Parathyroid adenoma (tissue), 2 donors: ENCODE measurements at regions not wholly inside any gene's neighbourhood (a gene's known extent, or its start where the extent isn't known, plus 50 kb on each side); places are given as distances from the start of the nearest gene placed in this dataset.

Experiments used
- H2AFZ ChIP-seq: fragments of 300-600 bp; sonication (generic); one replicate; pipeline ENCODE4 v1.7.0; 2017; ENCODE audit warnings: antibody characterized with exemption, mild to moderate bottlenecking
- H3K27ac ChIP-seq: fragments of 300-600 bp; sonication (generic); one replicate; pipeline ENCODE4 v1.7.0; 2017
- H3K27me3 ChIP-seq: fragments of 300-600 bp; sonication (generic); one replicate; pipeline ENCODE4 v1.7.0; 2017; ENCODE audit warnings: low read length; ENCODE audit not compliant: control insufficient read depth, insufficient read depth
- H3K36me3 ChIP-seq: fragments of 300-600 bp; sonication (generic); one replicate; pipeline ENCODE4 v1.7.0; 2017; ENCODE audit warnings: low read length; ENCODE audit not compliant: control insufficient read depth, insufficient read depth
- H3K4me1 ChIP-seq: fragments of 300-600 bp; sonication (generic); one replicate; pipeline ENCODE4 v1.7.0; 2017; ENCODE audit warnings: control low read depth
- H3K4me2 ChIP-seq: fragments of 300-600 bp; sonication (generic); one replicate; pipeline ENCODE4 v1.7.0; 2017; ENCODE audit warnings: low read length
- H3K4me3 ChIP-seq: fragments of 300-600 bp; sonication (generic); one replicate; pipeline ENCODE4 v1.7.0; 2017; ENCODE audit warnings: low read depth, low read length
- H3K79me2 ChIP-seq: fragments of 300-600 bp; sonication (generic); one replicate; pipeline ENCODE4 v1.7.0; 2017; ENCODE audit warnings: control low read depth
- H3K9ac ChIP-seq: fragments of 300-600 bp; sonication (generic); one replicate; pipeline ENCODE4 v1.7.0; 2017; ENCODE audit warnings: mild to moderate bottlenecking
- H3K9me3 ChIP-seq: fragments of 300-600 bp; sonication (generic); one replicate; pipeline ENCODE4 v1.7.0; 2017; ENCODE audit warnings: low read length; ENCODE audit not compliant: control insufficient read depth
- TF ChIP-seq, protein P1 (sequence below): fragments of 300-600 bp; sonication (generic); IDR thresholded peaks from one replicate; pipeline ENCODE4 v1.7.0; 2017; ENCODE audit warnings: antibody characterized with exemption, mild to moderate bottlenecking
- donor health status: primary hyperparathyroidism.

GRCh38 chr1:69504730-69505252 is 62.9 kb upstream of the LRRC7 start:
- no peaks in the 10 kb centered on the region for H3K9me3 ChIP-seq
- no peaks in the 10 kb centered on the region for H3K36me3 ChIP-seq
- H3K4me2 ChIP-seq: no peak overlapping the region
- no peak overlapping the region for H3K9ac ChIP-seq
- H3K79me2 ChIP-seq: no peaks in the 10 kb centered on the region
- TF ChIP-seq, protein P1, sequence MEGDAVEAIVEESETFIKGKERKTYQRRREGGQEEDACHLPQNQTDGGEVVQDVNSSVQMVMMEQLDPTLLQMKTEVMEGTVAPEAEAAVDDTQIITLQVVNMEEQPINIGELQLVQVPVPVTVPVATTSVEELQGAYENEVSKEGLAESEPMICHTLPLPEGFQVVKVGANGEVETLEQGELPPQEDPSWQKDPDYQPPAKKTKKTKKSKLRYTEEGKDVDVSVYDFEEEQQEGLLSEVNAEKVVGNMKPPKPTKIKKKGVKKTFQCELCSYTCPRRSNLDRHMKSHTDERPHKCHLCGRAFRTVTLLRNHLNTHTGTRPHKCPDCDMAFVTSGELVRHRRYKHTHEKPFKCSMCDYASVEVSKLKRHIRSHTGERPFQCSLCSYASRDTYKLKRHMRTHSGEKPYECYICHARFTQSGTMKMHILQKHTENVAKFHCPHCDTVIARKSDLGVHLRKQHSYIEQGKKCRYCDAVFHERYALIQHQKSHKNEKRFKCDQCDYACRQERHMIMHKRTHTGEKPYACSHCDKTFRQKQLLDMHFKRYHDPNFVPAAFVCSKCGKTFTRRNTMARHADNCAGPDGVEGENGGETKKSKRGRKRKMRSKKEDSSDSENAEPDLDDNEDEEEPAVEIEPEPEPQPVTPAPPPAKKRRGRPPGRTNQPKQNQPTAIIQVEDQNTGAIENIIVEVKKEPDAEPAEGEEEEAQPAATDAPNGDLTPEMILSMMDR: no peak
- H3K4me1 ChIP-seq: no peaks in the 10 kb centered on the region
- H2AFZ ChIP-seq: no peak overlapping the region
- H3K27me3 ChIP-seq: no peaks in the 10 kb centered on the region
- no peak overlapping the region for H3K27ac ChIP-seq
- H3K4me3 ChIP-seq: no peak overlapping the region

- H3K79me2 ChIP-seq: no peaks in the 10 kb centered on the region
- no peak overlapping the region for H3K9ac ChIP-seq
- H2AFZ ChIP-seq: no peak overlapping the region
- TF ChIP-seq, protein P1: no peak
- no peak overlapping the region for H3K27ac ChIP-seq
- H3K9me3 ChIP-seq: no peaks in the 10 kb centered on the region
- no peak overlapping the region for H3K4me2 ChIP-seq
- no peaks in the 10 kb centered on the region for H3K36me3 ChIP-seq
- H3K27me3 ChIP-seq: no peaks in the 10 kb centered on the region
- no peak overlapping the region for H3K4me3 ChIP-seq
- H3K4me1 ChIP-seq: no peaks in the 10 kb centered on the region
Observed at GRCh38 chr1:69506311-69506710, 61.4 kb upstream of the LRRC7 start.

- H3K4me2 ChIP-seq: no peak overlapping the region
- no peak overlapping the region for H3K27ac ChIP-seq
- H3K36me3 ChIP-seq: no peaks in the 10 kb centered on the region
- no peaks in the 10 kb centered on the region for H3K9me3 ChIP-seq
- no peak overlapping the region for H3K4me3 ChIP-seq
- H2AFZ ChIP-seq: no peak overlapping the region
- TF ChIP-seq, protein P1: no peak
- no peak overlapping the region for H3K9ac ChIP-seq
- no peaks in the 10 kb centered on the region for H3K4me1 ChIP-seq
- no peaks in the 10 kb centered on the region for H3K79me2 ChIP-seq
- H3K27me3 ChIP-seq: no peaks in the 10 kb centered on the region
Observed at GRCh38 chr1:69506721-69507120, 61.0 kb upstream of the LRRC7 start.

- Histone ChIP-seq H3K79me2 (no peaks in the 10 kb centered on the region), H3K9me3 (no peaks in the 10 kb centered on the region), H3K9ac (no peak overlapping the region), H2AFZ (no peak overlapping the region), H3K4me2 (no peak overlapping the region), H3K27me3 (no peaks in the 10 kb centered on the region), H3K4me1 (no peaks in the 10 kb centered on the region), H3K4me3 (no peak overlapping the region), H3K27ac (no peak overlapping the region), H3K36me3 (no peaks in the 10 kb centered on the region)
- TF ChIP-seq, protein P1: no peak
Observed at GRCh38 chr1:69510026-69510425, 57.7 kb upstream of the LRRC7 start.

DNA sequence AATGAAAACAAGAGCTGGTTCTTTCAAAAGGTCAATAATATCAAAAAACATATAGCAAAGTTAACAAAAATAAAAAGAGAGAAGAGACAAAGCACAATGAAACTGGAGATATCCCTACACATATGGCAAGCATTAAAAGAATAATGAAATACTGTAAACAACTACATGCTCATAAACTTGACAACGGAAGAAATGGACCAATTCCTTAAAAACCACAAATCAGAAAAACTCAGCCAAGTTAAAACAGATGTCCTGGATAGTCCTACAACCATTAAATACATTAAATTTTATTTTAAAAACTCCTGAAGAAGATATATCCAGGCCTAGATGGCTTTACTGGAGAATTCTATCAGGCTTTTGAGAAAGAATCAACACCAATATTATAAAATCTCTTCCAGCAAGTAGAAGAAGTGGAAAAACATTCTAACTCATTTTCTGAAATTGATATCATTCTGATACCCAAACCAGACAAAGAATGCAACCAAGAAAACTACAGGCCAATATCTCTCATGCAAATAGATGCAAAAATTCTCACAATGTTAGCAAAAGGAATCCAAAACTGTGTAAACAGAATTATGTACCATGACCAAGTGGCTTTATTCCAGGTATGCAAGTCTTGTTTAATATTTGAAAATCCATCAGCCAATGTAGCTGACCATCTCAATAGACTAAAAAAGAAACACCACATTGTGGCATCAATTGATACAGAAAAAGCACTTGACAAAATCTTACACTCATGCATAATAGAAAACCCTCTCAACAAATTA is 56.1 kb upstream of the LRRC7 start:
- no peak overlapping the region for H2AFZ ChIP-seq
- H3K4me2 ChIP-seq: no peak overlapping the region
- TF ChIP-seq, protein P1: no peak
- H3K79me2 ChIP-seq: no peaks in the 10 kb centered on the region
- no peaks in the 10 kb centered on the region for H3K4me1 ChIP-seq
- H3K27me3 ChIP-seq: no peaks in the 10 kb centered on the region
- H3K4me3 ChIP-seq: no peak overlapping the region
- no peak overlapping the region for H3K27ac ChIP-seq
- H3K9me3 ChIP-seq: no peaks in the 10 kb centered on the region
- no peaks in the 10 kb centered on the region for H3K36me3 ChIP-seq
- no peak overlapping the region for H3K9ac ChIP-seq
